ENCODE measurements at regions not wholly inside any gene's neighbourhood (a gene's known extent, or its start where the extent isn't known, plus 50 kb on each side); places are given as distances from the start of the nearest gene placed in this dataset.

GRCh38 chr2:57177176-57177575 lies 869.4 kb upstream of the VRK2 start:
- H3K36me3 Mint-ChIP-seq, result no peaks in the 10 kb centered on the region
- no peaks in the 10 kb centered on the region for H3K27me3 Mint-ChIP-seq
- Histone ChIP-seq H3K4me1 (ENCODE audit: control insufficient read depth, insufficient read depth, low read length, poor library complexity, severe bottlenecking) (no peaks in the 10 kb centered on the region), H3K9me3 (ENCODE audit: control insufficient read depth in 2 of 2, low read length in 2 of 2) (no peaks in the 10 kb centered on the region), H3K27me3 (ENCODE audit: control insufficient read depth, insufficient read depth, low read length) (no peaks in the 10 kb centered on the region), H3K27ac (ENCODE audit: insufficient read depth, low read length, poor library complexity, severe bottlenecking) (no peak overlapping the region), H3K4me3 (ENCODE audit: low read depth, low read length) (no peak overlapping the region), H3K36me3 (ENCODE audit: control insufficient read depth, insufficient read depth, low read length) (no peaks in the 10 kb centered on the region)
- peaks cover 0 to 16% (median 4%) of the 10 kb centered on the region in 7 donors for H3K9me3 Mint-ChIP-seq
- DNase-seq (no peak), ATAC-seq (ENCODE audit: low read depth in 2 of 2) (no peak)
- H3K27ac Mint-ChIP-seq, result no peak overlapping the region
- no peaks in the 10 kb centered on the region for H3K4me1 Mint-ChIP-seq
- no peak overlapping the region for H3K4me3 Mint-ChIP-seq

- Histone ChIP-seq H3K4me1 (ENCODE audit: control insufficient read depth, insufficient read depth, low read length, poor library complexity, severe bottlenecking) (no peaks in the 10 kb centered on the region), H3K27me3 (ENCODE audit: control insufficient read depth, insufficient read depth, low read length) (no peaks in the 10 kb centered on the region), H3K9me3 (ENCODE audit: control insufficient read depth in 2 of 2, low read length in 2 of 2) (no peaks in the 10 kb centered on the region), H3K36me3 (ENCODE audit: control insufficient read depth, insufficient read depth, low read length) (no peaks in the 10 kb centered on the region), H3K27ac (ENCODE audit: insufficient read depth, low read length, poor library complexity, severe bottlenecking) (no peak overlapping the region), H3K4me3 (ENCODE audit: low read depth, low read length) (no peak overlapping the region)
- Mint-ChIP-seq H3K27me3 (no peaks in the 10 kb centered on the region), H3K27ac (no peak overlapping the region), H3K4me3 (no peak overlapping the region), H3K9me3 (peaks cover 0 to 17% (median 5%) of the 10 kb centered on the region in 7 donors), H3K4me1 (no peaks in the 10 kb centered on the region), H3K36me3 (no peaks in the 10 kb centered on the region)
- DNase-seq (no peak), ATAC-seq (ENCODE audit: low read depth in 2 of 2) (no peak)
Measured at GRCh38 chr2:57180042-57180567, 866.5 kb upstream of the VRK2 start.

GRCh38 chr2:57180678-57181077 lies 865.9 kb upstream of the VRK2 start:
- ATAC-seq (ENCODE audit: low read depth in 2 of 2), result no peak
- H3K36me3 ChIP-seq (ENCODE audit: control insufficient read depth, insufficient read depth, low read length), result no peaks in the 10 kb centered on the region
- Mint-ChIP-seq H3K27ac (no peak overlapping the region), H3K36me3 (no peaks in the 10 kb centered on the region), H3K4me3 (no peak overlapping the region), H3K4me1 (no peaks in the 10 kb centered on the region), H3K27me3 (no peaks in the 10 kb centered on the region), H3K9me3 (peaks cover 0 to 17% (median 5%) of the 10 kb centered on the region in 7 donors)
- H3K27ac ChIP-seq (ENCODE audit: insufficient read depth, low read length, poor library complexity, severe bottlenecking), result no peak overlapping the region
- DNase-seq, result no peak
- no peaks in the 10 kb centered on the region for H3K9me3 ChIP-seq (ENCODE audit: control insufficient read depth in 2 of 2, low read length in 2 of 2)
- H3K4me1 ChIP-seq (ENCODE audit: control insufficient read depth, insufficient read depth, low read length, poor library complexity, severe bottlenecking), result no peaks in the 10 kb centered on the region
- no peaks in the 10 kb centered on the region for H3K27me3 ChIP-seq (ENCODE audit: control insufficient read depth, insufficient read depth, low read length)
- no peak overlapping the region for H3K4me3 ChIP-seq (ENCODE audit: low read depth, low read length)

- no peaks in the 10 kb centered on the region for H3K36me3 Mint-ChIP-seq
- ATAC-seq (ENCODE audit: low read depth in 2 of 2) (no peak), DNase-seq (no peak)
- H3K27me3 ChIP-seq (ENCODE audit: control insufficient read depth, insufficient read depth, low read length), result no peaks in the 10 kb centered on the region
- no peaks in the 10 kb centered on the region for H3K9me3 ChIP-seq (ENCODE audit: control insufficient read depth in 2 of 2, low read length in 2 of 2)
- H3K27ac ChIP-seq (ENCODE audit: insufficient read depth, low read length, poor library complexity, severe bottlenecking), result no peak overlapping the region
- peaks cover 0 to 17% (median 7%) of the 10 kb centered on the region in 7 donors for H3K9me3 Mint-ChIP-seq
- H3K4me1 Mint-ChIP-seq, result no peaks in the 10 kb centered on the region
- no peaks in the 10 kb centered on the region for H3K4me1 ChIP-seq (ENCODE audit: control insufficient read depth, insufficient read depth, low read length, poor library complexity, severe bottlenecking)
- no peak overlapping the region for H3K27ac Mint-ChIP-seq
- no peak overlapping the region for H3K4me3 ChIP-seq (ENCODE audit: low read depth, low read length)
- no peaks in the 10 kb centered on the region for H3K36me3 ChIP-seq (ENCODE audit: control insufficient read depth, insufficient read depth, low read length)
- no peaks in the 10 kb centered on the region for H3K27me3 Mint-ChIP-seq
- H3K4me3 Mint-ChIP-seq, result no peak overlapping the region
Measured at GRCh38 chr2:57181315-57182038, 865.1 kb upstream of the VRK2 start.

GRCh38 chr2:57182916-57183315 lies 863.7 kb upstream of the VRK2 start:
- peaks cover 0 to 16% (median 8%) of the 10 kb centered on the region in 7 donors for H3K9me3 Mint-ChIP-seq
- H3K4me3 Mint-ChIP-seq, result no peak overlapping the region
- no peaks in the 10 kb centered on the region for H3K4me1 Mint-ChIP-seq
- H3K27me3 Mint-ChIP-seq, result no peaks in the 10 kb centered on the region
- ATAC-seq (ENCODE audit: low read depth in 2 of 2) (no peak), DNase-seq (no peak)
- no peaks in the 10 kb centered on the region for H3K36me3 ChIP-seq (ENCODE audit: control insufficient read depth, insufficient read depth, low read length)
- no peak overlapping the region for H3K4me3 ChIP-seq (ENCODE audit: low read depth, low read length)
- H3K27ac ChIP-seq (ENCODE audit: insufficient read depth, low read length, poor library complexity, severe bottlenecking), result no peak overlapping the region
- H3K36me3 Mint-ChIP-seq, result no peaks in the 10 kb centered on the region
- H3K27me3 ChIP-seq (ENCODE audit: control insufficient read depth, insufficient read depth, low read length), result no peaks in the 10 kb centered on the region
- no peaks in the 10 kb centered on the region for H3K9me3 ChIP-seq (ENCODE audit: control insufficient read depth in 2 of 2, low read length in 2 of 2)
- H3K4me1 ChIP-seq (ENCODE audit: control insufficient read depth, insufficient read depth, low read length, poor library complexity, severe bottlenecking), result no peaks in the 10 kb centered on the region
- H3K27ac Mint-ChIP-seq, result no peak overlapping the region

GRCh38 chr2:57185568-57185967 lies 861.0 kb upstream of the VRK2 start:
- Mint-ChIP-seq H3K36me3 (no peaks in the 10 kb centered on the region), H3K4me1 (no peaks in the 10 kb centered on the region), H3K27ac (no peak overlapping the region), H3K27me3 (no peaks in the 10 kb centered on the region), H3K4me3 (no peak overlapping the region), H3K9me3 (peaks cover 0 to 10% (median 5%) of the 10 kb centered on the region in 7 donors)
- H3K9me3 ChIP-seq (ENCODE audit: control insufficient read depth in 2 of 2, low read length in 2 of 2), result no peaks in the 10 kb centered on the region
- H3K27ac ChIP-seq (ENCODE audit: insufficient read depth, low read length, poor library complexity, severe bottlenecking), result no peak overlapping the region
- H3K36me3 ChIP-seq (ENCODE audit: control insufficient read depth, insufficient read depth, low read length), result no peaks in the 10 kb centered on the region
- no peak overlapping the region for H3K4me3 ChIP-seq (ENCODE audit: low read depth, low read length)
- ATAC-seq (ENCODE audit: low read depth in 2 of 2) (no peak), DNase-seq (no peak)
- no peaks in the 10 kb centered on the region for H3K4me1 ChIP-seq (ENCODE audit: control insufficient read depth, insufficient read depth, low read length, poor library complexity, severe bottlenecking)
- H3K27me3 ChIP-seq (ENCODE audit: control insufficient read depth, insufficient read depth, low read length), result no peaks in the 10 kb centered on the region

- H3K27ac Mint-ChIP-seq, result no peak overlapping the region
- Histone ChIP-seq H3K9me3 (ENCODE audit: control insufficient read depth in 2 of 2, low read length in 2 of 2) (no peaks in the 10 kb centered on the region), H3K36me3 (ENCODE audit: control insufficient read depth, insufficient read depth, low read length) (no peaks in the 10 kb centered on the region), H3K4me1 (ENCODE audit: control insufficient read depth, insufficient read depth, low read length, poor library complexity, severe bottlenecking) (no peaks in the 10 kb centered on the region), H3K27me3 (ENCODE audit: control insufficient read depth, insufficient read depth, low read length) (no peaks in the 10 kb centered on the region), H3K27ac (ENCODE audit: insufficient read depth, low read length, poor library complexity, severe bottlenecking) (no peak overlapping the region), H3K4me3 (ENCODE audit: low read depth, low read length) (no peak overlapping the region)
- H3K4me1 Mint-ChIP-seq, result no peaks in the 10 kb centered on the region
- no peaks in the 10 kb centered on the region for H3K27me3 Mint-ChIP-seq
- peaks cover 0 to 13% (median 5%) of the 10 kb centered on the region in 7 donors for H3K9me3 Mint-ChIP-seq
- H3K36me3 Mint-ChIP-seq, result no peaks in the 10 kb centered on the region
- no peak for DNase-seq
- ATAC-seq (ENCODE audit: low read depth in 2 of 2), result no peak
- no peak overlapping the region for H3K4me3 Mint-ChIP-seq
Measured at GRCh38 chr2:57190007-57190406, 856.6 kb upstream of the VRK2 start.

GRCh38 chr2:57199663-57200062 lies 846.9 kb upstream of the VRK2 start:
- DNase-seq, result no peak
- Mint-ChIP-seq H3K36me3 (no peaks in the 10 kb centered on the region), H3K9me3 (peaks cover 2 to 22% (median 10%) of the 10 kb centered on the region in 7 donors), H3K27me3 (no peaks in the 10 kb centered on the region), H3K27ac (no peak overlapping the region), H3K4me3 (no peak overlapping the region), H3K4me1 (no peaks in the 10 kb centered on the region)
- Histone ChIP-seq H3K9me3 (ENCODE audit: control insufficient read depth in 2 of 2, low read length in 2 of 2) (no peaks in the 10 kb centered on the region), H3K4me3 (ENCODE audit: low read depth, low read length) (no peak overlapping the region), H3K4me1 (ENCODE audit: control insufficient read depth, insufficient read depth, low read length, poor library complexity, severe bottlenecking) (no peaks in the 10 kb centered on the region), H3K36me3 (ENCODE audit: control insufficient read depth, insufficient read depth, low read length) (no peaks in the 10 kb centered on the region), H3K27ac (ENCODE audit: insufficient read depth, low read length, poor library complexity, severe bottlenecking) (no peak overlapping the region), H3K27me3 (ENCODE audit: control insufficient read depth, insufficient read depth, low read length) (no peaks in the 10 kb centered on the region)
- no peak for ATAC-seq (ENCODE audit: low read depth in 2 of 2)

Data from CD4-positive, CD25-positive, alpha-beta regulatory T cell (primary cell).